SK-N-SH (cell line): ENCODE measurements at regions not wholly inside any gene's neighbourhood (a gene's known extent, or its start where the extent isn't known, plus 50 kb on each side); places are given as distances from the start of the nearest gene placed in this dataset.

ENCODE experiments used
- CTCF ChIP-seq: fragments of 200-600 bp; sonication (generic); IDR thresholded peaks from 2 replicates; pipeline ENCODE4 v1.6.1; 2017; ENCODE audit warnings: antibody characterized with exemption, mild to moderate bottlenecking, moderate library complexity
- EP300 ChIP-seq, 2 experiments: IDR thresholded peaks; 2 replicates each; pipeline versions ENCODE4 v1.4.0 to v1.6.1; 2012; ENCODE audit warnings: borderline replicate concordance in 1 of 2, low read depth in 1 of 2, low read length in 1 of 2
- EZH2phosphoT487 ChIP-seq: fragments of 200-600 bp; sonication (generic); IDR thresholded peaks from 2 replicates; pipeline ENCODE4 v1.6.1; 2017; ENCODE audit warnings: low read depth, mixed run types, mild to moderate bottlenecking, antibody characterized with exemption, moderate library complexity, borderline replicate concordance
- MAX ChIP-seq: IDR thresholded peaks from 2 replicates; pipeline ENCODE4 v1.4.0; 2012; ENCODE audit warnings: low read depth
- POLR2AphosphoS5 ChIP-seq: IDR thresholded peaks from 2 replicates; pipeline ENCODE4 v1.6.1; 2012; ENCODE audit warnings: low read depth, low read length
- TAF1 ChIP-seq: IDR thresholded peaks from 2 replicates; pipeline ENCODE4 v1.6.1; 2012; ENCODE audit warnings: low read depth, mild to moderate bottlenecking, low read length, moderate library complexity, borderline replicate concordance

- TF ChIP-seq POLR2AphosphoS5 (no peak), CTCF (no peak), MAX (no peak), EP300 (IDR thresholded peaks at IDR 0.05; ENCODE audit: borderline replicate concordance in 1 of 2, low read depth in 1 of 2, low read length in 1 of 2) (no peak), TAF1 (no peak), EZH2phosphoT487 (no peak)
These were observed 371.6 kb upstream of the CHST9 start for GRCh38 chr18:27556741-27557140.
